ENCODE measurements at regions not wholly inside any gene's neighbourhood (a gene's known extent, or its start where the extent isn't known, plus 50 kb on each side); places are given as distances from the start of the nearest gene placed in this dataset.

DNA sequence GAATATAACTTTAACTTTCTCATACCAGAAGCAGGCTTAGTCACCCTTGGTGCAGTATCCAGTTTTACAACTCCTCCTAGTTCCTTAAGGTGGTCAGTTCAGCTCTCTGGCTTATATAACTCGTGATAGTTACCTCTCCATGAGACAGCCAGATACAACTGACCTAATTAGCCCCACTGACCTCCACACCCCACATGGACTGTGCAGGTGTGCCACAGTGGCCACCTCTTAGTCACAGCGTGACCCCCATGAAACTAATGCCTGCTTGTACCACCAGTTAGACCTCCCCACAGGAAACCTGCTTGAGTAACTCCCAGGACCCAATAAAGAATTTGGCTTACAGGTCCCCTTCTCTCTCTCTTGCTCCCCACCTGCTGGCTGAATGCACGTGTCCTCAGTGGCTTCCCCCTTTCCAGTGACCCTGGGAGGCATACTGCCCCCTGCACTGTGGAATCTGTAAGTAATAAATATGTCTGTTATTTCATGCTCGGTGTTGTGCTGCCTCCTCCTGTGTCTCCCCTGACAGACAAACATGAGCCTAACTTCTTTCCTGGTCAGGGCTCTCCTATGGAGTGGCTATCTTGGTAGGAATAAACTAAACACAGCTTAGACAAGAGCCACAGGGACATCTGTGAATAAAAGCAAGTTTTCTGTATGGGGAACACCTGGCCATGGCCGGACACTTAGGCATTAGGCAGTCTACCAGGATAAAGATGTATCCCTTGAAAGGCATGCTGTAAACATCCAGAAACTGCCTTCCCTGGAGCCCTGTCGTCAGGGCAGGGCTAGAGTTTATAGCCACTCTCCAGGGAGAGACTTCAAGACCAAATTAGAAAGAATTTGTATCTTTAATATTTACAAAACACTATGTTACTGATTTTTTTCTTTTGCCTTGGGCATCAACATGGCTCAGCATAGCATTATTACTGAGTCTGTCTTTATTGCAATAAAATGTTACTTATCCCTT is 209.7 kb upstream of the BOD1L1 start:
- no peak for TF ChIP-seq CTCF (conservative IDR thresholded peaks at IDR 0.05; ENCODE audit: low read depth, low read length)
- no peak for TF ChIP-seq EZH2 (IDR thresholded peaks at IDR 0.05; ENCODE audit: low read length, unreplicated experiment)
- TF ChIP-seq EZH2phosphoT487 (IDR thresholded peaks at IDR 0.05; ENCODE audit: borderline replicate concordance, low read length) = no peak
